KMS-11 (cell line): ENCODE measurements at regions not wholly inside any gene's neighbourhood (a gene's known extent, or its start where the extent isn't known, plus 50 kb on each side); places are given as distances from the start of the nearest gene placed in this dataset.
"Not testable (repeated sequence)": the region's sequence is repeated elsewhere in the genome, so short reads cannot be mapped to it uniquely, and the experiment has no call there.

Experiments used
- H2AFZ ChIP-seq: fragments of 200-600 bp; sonication (generic); 2 replicates; pipeline ENCODE4 v1.6.1; 2016; ENCODE audit warnings: antibody characterized with exemption, mixed run types, low read depth
- H3K27ac ChIP-seq: fragments of 200-600 bp; sonication (generic); 2 replicates; pipeline ENCODE4 v1.6.1; 2016; ENCODE audit warnings: mild to moderate bottlenecking, mixed run types
- H3K27me3 ChIP-seq: fragments of 200-600 bp; sonication (generic); 2 replicates; pipeline ENCODE4 v1.6.1; 2017; ENCODE audit warnings: mild to moderate bottlenecking, low read depth, mixed run types, moderate library complexity; ENCODE audit not compliant: insufficient read depth
- H3K36me3 ChIP-seq: fragments of 200-600 bp; sonication (generic); 2 replicates; pipeline ENCODE4 v1.6.1; 2017; ENCODE audit warnings: mild to moderate bottlenecking, mixed run types; ENCODE audit not compliant: insufficient read depth
- H3K4me1 ChIP-seq: fragments of 200-600 bp; sonication (generic); 2 replicates; pipeline ENCODE4 v1.6.1; 2016; ENCODE audit warnings: mild to moderate bottlenecking, low read depth, mixed run types; ENCODE audit not compliant: poor library complexity, severe bottlenecking
- H3K4me2 ChIP-seq: fragments of 200-600 bp; sonication (generic); 2 replicates; pipeline ENCODE4 v1.7.0; 2016; ENCODE audit warnings: mild to moderate bottlenecking, mixed run types
- H3K4me3 ChIP-seq: fragments of 200-600 bp; sonication (generic); IDR thresholded peaks from 2 replicates; pipeline ENCODE4 v1.6.1; 2017; ENCODE audit warnings: low read depth, low read length, mixed read lengths; ENCODE audit not compliant: insufficient read depth
- H3K79me2 ChIP-seq: fragments of 200-600 bp; sonication (generic); 2 replicates; pipeline ENCODE4 v1.6.1; 2016; ENCODE audit warnings: low read depth, mixed run types; ENCODE audit not compliant: insufficient read depth
- H3K9ac ChIP-seq: fragments of 200-600 bp; sonication (generic); 2 replicates; pipeline ENCODE4 v1.6.1; 2016; ENCODE audit warnings: mild to moderate bottlenecking, mixed run types
- H4K20me1 ChIP-seq: fragments of 200-600 bp; sonication (generic); 2 replicates; pipeline ENCODE4 v1.6.1; 2016; ENCODE audit warnings: mild to moderate bottlenecking, mixed run types; ENCODE audit not compliant: insufficient read depth
- CTCF ChIP-seq: fragments of 200-600 bp; sonication (generic); conservative IDR thresholded peaks from 2 replicates; pipeline ENCODE4 v1.6.1; 2017; ENCODE audit warnings: low read depth, mild to moderate bottlenecking, antibody characterized with exemption, low read length, moderate library complexity, mixed read lengths

GRCh38 chr5:87198010-87198409, 69.7 kb upstream of the RASA1 start:
- no peak overlapping the region for H3K27ac ChIP-seq
- no peaks in the 10 kb centered on the region for H3K4me1 ChIP-seq
- no peak overlapping the region for H3K4me2 ChIP-seq
- no peak overlapping the region for H3K4me3 ChIP-seq
- no peaks in the 10 kb centered on the region for H3K27me3 ChIP-seq
- H3K9ac ChIP-seq = no peak overlapping the region
- no peak for TF ChIP-seq CTCF
- no peaks in the 10 kb centered on the region for H3K79me2 ChIP-seq
- no peaks in the 10 kb centered on the region for H3K36me3 ChIP-seq
- no peak overlapping the region for H2AFZ ChIP-seq
- H4K20me1 ChIP-seq = no peaks in the 10 kb centered on the region

GRCh38 chr5:87199246-87199645, 68.4 kb upstream of the RASA1 start:
- not testable (repeated sequence) for H3K79me2 ChIP-seq, H4K20me1 ChIP-seq, H3K4me2 ChIP-seq, H2AFZ ChIP-seq, H3K9ac ChIP-seq, H3K4me3 ChIP-seq, H3K36me3 ChIP-seq, H3K4me1 ChIP-seq, H3K27me3 ChIP-seq, H3K27ac ChIP-seq

GRCh38 chr5:87199704-87200103, 68.0 kb upstream of the RASA1 start:
- not testable (repeated sequence) for H2AFZ ChIP-seq, H3K27ac ChIP-seq, H3K4me2 ChIP-seq, H3K36me3 ChIP-seq, H3K9ac ChIP-seq, H3K4me1 ChIP-seq, H3K4me3 ChIP-seq, H4K20me1 ChIP-seq, H3K79me2 ChIP-seq, H3K27me3 ChIP-seq

- Histone ChIP-seq H3K27me3 (no peaks in the 10 kb centered on the region), H3K4me3 (no peak overlapping the region), H3K4me2 (no peak overlapping the region), H3K9ac (no peak overlapping the region), H2AFZ (no peak overlapping the region), H3K27ac (no peak overlapping the region), H4K20me1 (no peaks in the 10 kb centered on the region), H3K36me3 (no peaks in the 10 kb centered on the region; the same call in 1 of the 2 replicates), H3K4me1 (no peaks in the 10 kb centered on the region), H3K79me2 (no peaks in the 10 kb centered on the region)
- no peak for TF ChIP-seq CTCF
Observed at GRCh38 chr5:87210076-87210475, 57.6 kb upstream of the RASA1 start.

GRCh38 chr5:87210743-87211142, 56.9 kb upstream of the RASA1 start:
- Histone ChIP-seq H3K79me2 (no peaks in the 10 kb centered on the region), H3K27ac (no peak overlapping the region), H3K4me3 (no peak overlapping the region), H2AFZ (no peak overlapping the region), H3K27me3 (no peaks in the 10 kb centered on the region), H3K9ac (no peak overlapping the region), H3K4me2 (no peak overlapping the region), H3K4me1 (no peaks in the 10 kb centered on the region), H4K20me1 (no peaks in the 10 kb centered on the region), H3K36me3 (no peaks in the 10 kb centered on the region)
- no peak for TF ChIP-seq CTCF
